AG04450 (cell line): ENCODE measurements at regions not wholly inside any gene's neighbourhood (a gene's known extent, or its start where the extent isn't known, plus 50 kb on each side); places are given as distances from the start of the nearest gene placed in this dataset.

Source experiments
- CTCF ChIA-PET: fragments of 300-600, 350-600 bp; formaldehyde crosslinking; extraction: SDS; loops from one replicate; lab custom pipeline; 2022; ENCODE audit warnings: antibody characterized with exemption, inconsistent platforms; lab: Charles Lee
- POLR2A ChIA-PET: fragments of 350-600 bp; formaldehyde crosslinking; extraction: SDS; loops from one replicate; lab custom pipeline; 2021; ENCODE audit warnings: antibody characterized with exemption, inconsistent platforms; lab: Yijun Ruan, JAX
- DNase-seq: peaks from one replicate; pipeline ENCODE4 v3.0.0-alpha.2; 2011; ENCODE audit warnings: low read depth, low spot score
- H3K27ac ChIP-seq: one replicate; pipeline ENCODE4 v1.5.1; 2012; ENCODE audit warnings: low read depth, low read length, control low read depth
- H3K27me3 ChIP-seq: one replicate; pipeline ENCODE4 v1.6.0; 2012; ENCODE audit warnings: low read length; ENCODE audit not compliant: control insufficient read depth, insufficient read depth
- H3K4me3 ChIP-seq: 2 replicates; pipeline ENCODE4 v1.5.1; 2011; ENCODE audit warnings: mild to moderate bottlenecking, low read depth, low read length, control low read depth
- H3K9me3 ChIP-seq: 2 replicates; pipeline ENCODE4 v1.5.1; 2012; ENCODE audit warnings: low read length; ENCODE audit not compliant: control insufficient read depth, insufficient read depth
- TF ChIP-seq, protein P1 (sequence below): IDR thresholded peaks from 2 replicates; pipeline ENCODE4 v1.5.1; 2011; ENCODE audit warnings: low read depth, low read length, control low read depth, inconsistent platforms

DNA sequence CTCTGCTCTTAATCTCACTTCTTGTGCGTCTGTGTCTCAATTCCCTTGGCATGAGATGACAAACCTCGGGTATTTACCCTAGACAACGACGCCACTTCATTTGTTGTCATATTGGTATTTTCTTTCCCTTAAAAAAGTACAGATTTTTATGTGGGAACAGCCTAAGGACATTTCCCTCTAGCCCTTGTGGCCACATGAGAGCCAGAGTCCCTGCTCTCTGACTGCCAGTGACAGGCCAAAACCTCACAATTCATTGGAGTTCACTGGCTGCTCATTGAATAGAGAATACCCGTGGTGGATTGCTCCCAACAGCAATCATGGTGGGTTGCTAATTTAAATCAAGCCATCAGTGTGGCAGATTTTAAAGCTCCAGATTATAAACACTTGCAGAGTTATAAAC lies 191.3 kb upstream of the FAM3C start:
- TF ChIP-seq, protein P1, sequence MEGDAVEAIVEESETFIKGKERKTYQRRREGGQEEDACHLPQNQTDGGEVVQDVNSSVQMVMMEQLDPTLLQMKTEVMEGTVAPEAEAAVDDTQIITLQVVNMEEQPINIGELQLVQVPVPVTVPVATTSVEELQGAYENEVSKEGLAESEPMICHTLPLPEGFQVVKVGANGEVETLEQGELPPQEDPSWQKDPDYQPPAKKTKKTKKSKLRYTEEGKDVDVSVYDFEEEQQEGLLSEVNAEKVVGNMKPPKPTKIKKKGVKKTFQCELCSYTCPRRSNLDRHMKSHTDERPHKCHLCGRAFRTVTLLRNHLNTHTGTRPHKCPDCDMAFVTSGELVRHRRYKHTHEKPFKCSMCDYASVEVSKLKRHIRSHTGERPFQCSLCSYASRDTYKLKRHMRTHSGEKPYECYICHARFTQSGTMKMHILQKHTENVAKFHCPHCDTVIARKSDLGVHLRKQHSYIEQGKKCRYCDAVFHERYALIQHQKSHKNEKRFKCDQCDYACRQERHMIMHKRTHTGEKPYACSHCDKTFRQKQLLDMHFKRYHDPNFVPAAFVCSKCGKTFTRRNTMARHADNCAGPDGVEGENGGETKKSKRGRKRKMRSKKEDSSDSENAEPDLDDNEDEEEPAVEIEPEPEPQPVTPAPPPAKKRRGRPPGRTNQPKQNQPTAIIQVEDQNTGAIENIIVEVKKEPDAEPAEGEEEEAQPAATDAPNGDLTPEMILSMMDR: no peak
- Histone ChIP-seq H3K4me3 (no peak overlapping the region), H3K27me3 (peaks cover 8% of the 10 kb centered on the region), H3K27ac (no peak overlapping the region), H3K9me3 (no peaks in the 10 kb centered on the region)
- DNase-seq: no peak
- ChIA-PET CTCF (no interaction called here), POLR2A (no interaction called here)

- Histone ChIP-seq H3K4me3 (no peak overlapping the region), H3K27me3 (peaks cover 8% of the 10 kb centered on the region), H3K27ac (no peak overlapping the region), H3K9me3 (no peaks in the 10 kb centered on the region)
- ChIA-PET POLR2A (no interaction called here), CTCF (no interaction called here)
- no peak for DNase-seq
- TF ChIP-seq, protein P1: no peak
Measured at GRCh38 chr7:121582258-121582657, 186.2 kb upstream of the FAM3C start.

- no peak for DNase-seq
- POLR2A ChIA-PET: no interaction called here
- CTCF ChIA-PET: interaction anchor here (2.2 kb wide), 1 partner anchor 415 kb away, joined by 7 read pairs; no protein-coding TSS in a partner anchor
Measured at GRCh38 chr7:121579639-121580038, 183.5 kb upstream of the FAM3C start.

GRCh38 chr7:121578669-121579068 lies 182.6 kb upstream of the FAM3C start:
- H3K27ac ChIP-seq: no peak overlapping the region
- no peak overlapping the region for H3K4me3 ChIP-seq
- POLR2A ChIA-PET: no interaction called here
- H3K9me3 ChIP-seq: no peaks in the 10 kb centered on the region
- DNase-seq: no peak
- CTCF ChIA-PET: interaction anchor here (2.2 kb wide), 1 partner anchor 416 kb away, joined by 7 read pairs; no protein-coding TSS in a partner anchor
- TF ChIP-seq, protein P1: no peak
- peaks cover 3% of the 10 kb centered on the region for H3K27me3 ChIP-seq

More at GRCh38 chr7:121579639-121580038, 183.5 kb upstream of the FAM3C start:
- TF ChIP-seq, protein P1: no peak
- Histone ChIP-seq H3K27ac (no peak overlapping the region), H3K4me3 (no peak overlapping the region), H3K9me3 (no peaks in the 10 kb centered on the region), H3K27me3 (peaks cover 3% of the 10 kb centered on the region)

GRCh38 chr7:121576148-121576917 lies 180.2 kb upstream of the FAM3C start:
- POLR2A ChIA-PET: no interaction called here
- H3K4me3 ChIP-seq: no peak overlapping the region
- no peak overlapping the region for H3K27ac ChIP-seq
- TF ChIP-seq, protein P1: no peak
- no peaks in the 10 kb centered on the region for H3K9me3 ChIP-seq
- no peak for DNase-seq
- H3K27me3 ChIP-seq: no peaks in the 10 kb centered on the region
- CTCF ChIA-PET: no interaction called here
